B cell (primary cell): ENCODE measurements at regions not wholly inside any gene's neighbourhood (a gene's known extent, or its start where the extent isn't known, plus 50 kb on each side); places are given as distances from the start of the nearest gene placed in this dataset.

Experiments
- EZH2 ChIP-seq: IDR thresholded peaks from 2 replicates; pipeline ENCODE4 v1.6.1; 2012; ENCODE audit warnings: borderline replicate concordance, low read depth, mild to moderate bottlenecking, moderate library complexity, low read length; ENCODE audit not compliant: insufficient read depth, poor library complexity, severe bottlenecking
- TF ChIP-seq, protein P1 (sequence below): fragments of 200-600 bp; IDR thresholded peaks from one replicate; pipeline ENCODE4 v1.8.0; 2022; ENCODE audit warnings: antibody characterized with exemption, mild to moderate bottlenecking

DNA sequence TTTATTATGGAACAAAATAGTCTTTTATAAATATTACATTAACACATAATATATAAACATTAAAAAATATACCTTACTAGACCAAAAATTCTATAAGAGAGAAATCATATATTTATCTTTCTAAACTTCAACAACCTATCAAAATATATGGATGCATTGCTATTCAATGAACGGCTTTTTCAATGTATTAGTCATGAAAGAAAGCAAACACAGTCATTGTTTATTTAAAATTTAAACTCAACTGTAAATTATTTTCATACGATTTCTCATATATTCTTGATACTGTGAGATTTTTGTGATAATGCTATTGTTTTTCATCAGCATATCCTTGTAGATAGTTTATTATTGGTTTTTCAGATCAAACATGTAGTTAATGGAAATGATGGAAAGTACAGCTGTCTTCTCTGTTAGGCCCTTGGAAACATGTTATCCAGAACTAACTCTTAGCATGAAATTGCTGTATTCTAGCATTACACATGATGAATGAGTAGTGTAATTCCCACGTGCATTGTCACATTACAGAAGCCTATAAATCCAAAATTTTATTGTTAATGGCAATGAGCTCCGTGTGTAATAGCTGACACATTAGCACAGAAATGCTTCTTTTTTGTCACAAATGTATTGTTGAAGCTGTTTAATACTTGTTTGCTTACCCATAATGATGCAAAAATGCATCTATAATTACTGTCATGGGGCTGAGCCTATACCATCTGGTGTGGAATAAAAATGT, 1639.9 kb downstream of the SLITRK5 start:
- TF ChIP-seq, protein P1, sequence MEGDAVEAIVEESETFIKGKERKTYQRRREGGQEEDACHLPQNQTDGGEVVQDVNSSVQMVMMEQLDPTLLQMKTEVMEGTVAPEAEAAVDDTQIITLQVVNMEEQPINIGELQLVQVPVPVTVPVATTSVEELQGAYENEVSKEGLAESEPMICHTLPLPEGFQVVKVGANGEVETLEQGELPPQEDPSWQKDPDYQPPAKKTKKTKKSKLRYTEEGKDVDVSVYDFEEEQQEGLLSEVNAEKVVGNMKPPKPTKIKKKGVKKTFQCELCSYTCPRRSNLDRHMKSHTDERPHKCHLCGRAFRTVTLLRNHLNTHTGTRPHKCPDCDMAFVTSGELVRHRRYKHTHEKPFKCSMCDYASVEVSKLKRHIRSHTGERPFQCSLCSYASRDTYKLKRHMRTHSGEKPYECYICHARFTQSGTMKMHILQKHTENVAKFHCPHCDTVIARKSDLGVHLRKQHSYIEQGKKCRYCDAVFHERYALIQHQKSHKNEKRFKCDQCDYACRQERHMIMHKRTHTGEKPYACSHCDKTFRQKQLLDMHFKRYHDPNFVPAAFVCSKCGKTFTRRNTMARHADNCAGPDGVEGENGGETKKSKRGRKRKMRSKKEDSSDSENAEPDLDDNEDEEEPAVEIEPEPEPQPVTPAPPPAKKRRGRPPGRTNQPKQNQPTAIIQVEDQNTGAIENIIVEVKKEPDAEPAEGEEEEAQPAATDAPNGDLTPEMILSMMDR = no peak
- no peak for TF ChIP-seq EZH2
